Lower lobe of right lung (tissue), 2 donors: ENCODE measurements at regions not wholly inside any gene's neighbourhood (a gene's known extent, or its start where the extent isn't known, plus 50 kb on each side); places are given as distances from the start of the nearest gene placed in this dataset.

Experiments used
- ATAC-seq, 2 donors: fragments of 200-7000 bp; cut with Tn5 transposase; one replicate each; pipeline ENCODE4 v1.9.1; 2020 to 2022; ENCODE audit warnings: mild to moderate bottlenecking in 2 of 2, moderate library complexity in 2 of 2
- DNase-seq: peaks from one replicate; pipeline ENCODE4 v3.0.0-alpha.2; 2020
- H3K27ac ChIP-seq: fragments of 200-600 bp; one replicate; pipeline ENCODE4 v1.8.0; 2022
- H3K27me3 ChIP-seq: fragments of 200-600 bp; one replicate; pipeline ENCODE4 v1.8.0; 2022; ENCODE audit warnings: low read depth
- H3K36me3 ChIP-seq: fragments of 200-600 bp; one replicate; pipeline ENCODE4 v1.8.0; 2022; ENCODE audit warnings: mild to moderate bottlenecking
- H3K4me1 ChIP-seq: fragments of 200-600 bp; one replicate; pipeline ENCODE4 v1.8.0; 2022
- H3K4me3 ChIP-seq: fragments of 200-600 bp; one replicate; pipeline ENCODE4 v1.8.0; 2022; ENCODE audit warnings: mild to moderate bottlenecking
- H3K9me3 ChIP-seq: fragments of 200-600 bp; one replicate; pipeline ENCODE4 v1.8.0; 2022
- CTCF ChIP-seq: fragments of 200-600 bp; IDR thresholded peaks from one replicate; pipeline ENCODE4 v1.8.0; 2022; ENCODE audit warnings: antibody characterized with exemption, mild to moderate bottlenecking
- intact Hi-C: fragments of 100-400 bp; cut with DNase I; formaldehyde crosslinking; loops from one replicate; pipeline ENCODE4 v1.11.0; 2022
- donor health status: DM: no; HTN: yes; CAD: no; lungs with severe emphysema.

GRCh38 chr12:13594731-13595514 lies 386.5 kb downstream of the GRIN2B start:
- ATAC-seq, result no peak
- no peaks in the 10 kb centered on the region for H3K9me3 ChIP-seq
- H3K36me3 ChIP-seq, result no peaks in the 10 kb centered on the region
- H3K27me3 ChIP-seq, result no peaks in the 10 kb centered on the region
- no peak overlapping the region for H3K27ac ChIP-seq
- DNase-seq, result no peak
- H3K4me1 ChIP-seq, result no peaks in the 10 kb centered on the region
- intact Hi-C loops, result no loop called here
- no peak for TF ChIP-seq CTCF
- no peak overlapping the region for H3K4me3 ChIP-seq

- Histone ChIP-seq H3K27me3 (no peaks in the 10 kb centered on the region), H3K4me1 (no peaks in the 10 kb centered on the region), H3K27ac (no peak overlapping the region), H3K4me3 (no peak overlapping the region), H3K36me3 (no peaks in the 10 kb centered on the region), H3K9me3 (no peaks in the 10 kb centered on the region)
- intact Hi-C loops, result no loop called here
- ATAC-seq (no peak), DNase-seq (no peak)
- no peak for TF ChIP-seq CTCF
These were observed 389.1 kb downstream of the GRIN2B start for GRCh38 chr12:13592063-13592942.

- Histone ChIP-seq H3K9me3 (no peaks in the 10 kb centered on the region), H3K27ac (no peak overlapping the region), H3K36me3 (no peaks in the 10 kb centered on the region), H3K27me3 (no peaks in the 10 kb centered on the region), H3K4me1 (no peaks in the 10 kb centered on the region), H3K4me3 (no peak overlapping the region)
- ATAC-seq (no peak), DNase-seq (no peak)
- no peak for TF ChIP-seq CTCF
- intact Hi-C loops, result no loop called here
These were observed 389.9 kb downstream of the GRIN2B start for GRCh38 chr12:13591488-13591887.

- ATAC-seq (no peak), DNase-seq (no peak)
- no peaks in the 10 kb centered on the region for H3K36me3 ChIP-seq
- H3K9me3 ChIP-seq, result no peaks in the 10 kb centered on the region
- no peaks in the 10 kb centered on the region for H3K4me1 ChIP-seq
- TF ChIP-seq CTCF, result no peak
- H3K4me3 ChIP-seq, result no peak overlapping the region
- H3K27ac ChIP-seq, result no peak overlapping the region
- no peaks in the 10 kb centered on the region for H3K27me3 ChIP-seq
- intact Hi-C loops, result no loop called here
These were observed 390.3 kb downstream of the GRIN2B start for GRCh38 chr12:13591059-13591458.

GRCh38 chr12:13588574-13588973 lies 392.0 kb downstream of the EMP1 start:
- no peak overlapping the region for H3K27ac ChIP-seq
- no peak for TF ChIP-seq CTCF
- no peak for ATAC-seq
- no peaks in the 10 kb centered on the region for H3K36me3 ChIP-seq
- no peak for DNase-seq
- H3K4me3 ChIP-seq, result no peak overlapping the region
- no peaks in the 10 kb centered on the region for H3K9me3 ChIP-seq
- H3K4me1 ChIP-seq, result no peaks in the 10 kb centered on the region
- H3K27me3 ChIP-seq, result no peaks in the 10 kb centered on the region
- intact Hi-C loops, result no loop called here
